Cardiac septum (tissue), 1 donor: ENCODE measurements at regions not wholly inside any gene's neighbourhood (a gene's known extent, or its start where the extent isn't known, plus 50 kb on each side); places are given as distances from the start of the nearest gene placed in this dataset.

ENCODE experiments used
- DNase-seq: peaks from one replicate; pipeline ENCODE4 v3.0.0-alpha.2; 2020; ENCODE audit warnings: low spot score
- intact Hi-C: fragments of 100-400 bp; cut with DNase I; formaldehyde crosslinking; loops from one replicate; pipeline ENCODE4 v1.14.0; 2022
- donor health status: DM: no; HTN: no; CAD: no.

DNA sequence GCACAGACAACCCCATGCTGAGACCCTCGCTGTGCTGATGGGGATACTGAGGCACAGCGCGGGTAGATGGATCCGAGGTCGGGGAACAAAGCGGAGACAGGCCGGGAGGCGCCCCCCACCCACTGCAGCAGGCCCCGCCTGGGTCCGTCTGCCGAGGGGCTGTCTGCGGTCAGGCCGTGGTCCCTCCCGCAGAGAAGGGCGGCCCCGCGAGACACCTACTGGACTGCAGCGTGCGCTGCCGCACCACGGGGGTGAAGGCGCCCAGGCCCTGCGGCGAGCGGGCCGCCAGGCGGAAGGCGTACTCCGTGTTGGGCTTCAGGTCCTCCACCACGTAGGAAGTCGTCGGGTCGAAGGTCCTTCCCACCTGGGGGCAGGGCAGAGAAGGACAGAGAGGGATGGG, 101.9 kb downstream of the PTPRS start:
- DNase-seq, result no peak

DNA sequence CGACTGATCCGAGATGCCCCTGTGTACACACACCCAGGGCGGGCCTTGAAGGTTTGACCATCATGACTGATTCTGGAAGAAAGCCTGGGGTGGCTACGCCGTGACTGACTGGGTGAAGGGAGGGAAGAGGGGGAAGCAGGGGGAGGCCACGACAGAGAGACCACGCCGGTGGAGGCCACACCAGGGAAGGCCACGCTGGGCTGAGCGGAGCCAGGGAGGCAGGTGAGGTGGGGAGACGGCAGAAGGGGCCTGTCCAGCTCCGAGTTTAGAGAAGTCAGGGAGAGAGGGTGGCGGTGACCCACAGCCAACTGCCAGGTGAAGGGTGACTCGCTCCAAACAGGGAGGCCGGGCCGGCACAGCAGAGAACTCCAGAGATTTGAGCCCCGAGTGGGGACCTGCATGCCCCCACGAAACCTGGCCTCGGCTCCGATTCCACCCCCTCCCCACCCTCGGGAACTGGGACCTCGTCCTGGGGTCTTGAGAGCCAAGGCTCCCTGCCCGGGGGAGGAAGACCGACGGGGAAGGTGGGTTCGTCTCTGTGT, 102.6 kb downstream of the PTPRS start:
- DNase-seq, result no peak
- intact Hi-C loops, result no loop called here

More for the DNA sequence above, 101.9 kb downstream of the PTPRS start:
- intact Hi-C loops, result no loop called here

DNA sequence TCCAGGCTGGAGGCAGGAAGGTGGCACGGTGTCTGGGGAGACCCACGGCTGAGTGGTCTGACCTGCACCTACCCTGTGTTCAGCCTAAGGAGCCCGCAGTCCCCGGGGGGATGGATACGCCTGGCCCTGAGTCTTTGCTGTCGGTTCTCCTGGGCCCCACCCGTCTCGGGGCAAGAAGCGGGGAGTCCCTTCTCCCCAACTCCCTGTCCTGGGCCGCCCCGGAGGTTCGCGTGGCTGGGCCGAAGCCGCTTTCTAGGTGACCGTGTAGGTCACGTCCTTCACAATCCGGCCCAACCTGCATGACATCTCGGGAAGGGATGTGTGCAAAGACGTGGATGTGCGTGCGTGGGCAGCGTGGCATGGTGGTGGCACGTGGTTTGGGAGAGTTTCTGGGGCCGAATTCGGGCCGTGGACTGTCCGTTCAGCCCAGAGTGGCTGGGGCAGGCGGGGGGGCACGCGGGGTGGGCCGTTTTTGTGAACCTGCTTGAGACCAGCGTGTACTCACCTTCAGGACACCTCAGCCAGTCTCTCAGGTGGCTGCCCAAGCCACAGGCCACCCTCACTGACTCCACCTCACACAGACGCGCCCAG, 103.3 kb downstream of the PTPRS start:
- DNase-seq, result no peak
- intact Hi-C loops, result no loop called here

DNA sequence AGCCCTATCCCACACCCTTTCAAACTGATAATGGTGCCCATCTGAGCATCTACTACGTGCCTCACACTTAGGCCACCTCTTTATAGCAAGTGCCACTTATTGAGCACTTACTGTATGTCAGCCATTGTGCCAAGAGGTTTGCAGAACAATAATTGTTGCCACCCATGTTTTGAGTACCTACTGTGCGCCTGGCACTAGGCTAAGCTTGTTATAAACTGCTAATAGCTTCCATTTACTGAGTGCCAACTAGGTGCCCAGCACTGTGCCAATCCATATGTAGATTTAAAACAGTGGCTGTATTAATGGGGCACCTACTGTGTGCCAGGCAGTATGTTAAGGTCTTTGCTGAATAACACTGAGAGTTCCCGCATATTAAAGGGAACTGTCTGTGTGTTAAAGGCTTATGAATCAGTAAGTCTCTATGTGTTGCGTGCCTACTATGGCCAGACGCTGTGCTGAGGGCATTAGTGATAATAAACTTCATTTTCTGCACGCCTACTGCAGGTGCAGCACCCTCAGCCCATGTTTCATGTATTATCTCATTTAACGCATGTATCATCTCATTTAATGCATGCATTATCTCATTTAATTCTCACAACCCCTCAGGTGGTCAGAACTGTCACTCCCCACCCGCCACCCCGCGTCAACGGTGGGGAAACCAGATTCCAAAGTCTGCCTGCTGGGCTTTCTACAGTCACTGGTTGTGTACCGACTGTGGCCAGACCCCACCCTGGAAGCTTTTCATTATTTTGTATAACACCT, 105.0 kb downstream of the PTPRS start:
- no peak for DNase-seq
- intact Hi-C loops, result no loop called here

DNA sequence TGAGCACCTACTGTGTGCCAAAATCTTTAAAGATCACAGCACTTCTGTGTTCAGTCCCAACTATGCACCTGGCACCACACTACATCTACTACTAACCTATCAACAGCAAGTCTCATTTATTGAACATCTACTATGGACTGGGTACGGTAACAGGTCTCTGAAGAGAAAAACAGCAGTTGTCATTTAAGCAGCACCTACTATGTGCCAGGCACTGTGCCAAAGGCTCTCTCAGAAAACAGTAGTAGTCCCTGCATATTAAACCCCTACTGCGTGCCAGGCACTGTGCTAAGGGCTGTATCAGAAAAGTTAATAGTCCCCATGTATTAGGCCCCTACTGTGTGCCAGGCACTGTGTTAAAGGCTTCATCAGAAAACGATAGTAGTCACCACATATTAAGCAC, 106.2 kb downstream of the PTPRS start:
- DNase-seq, result no peak
- intact Hi-C loops, result no loop called here

DNA sequence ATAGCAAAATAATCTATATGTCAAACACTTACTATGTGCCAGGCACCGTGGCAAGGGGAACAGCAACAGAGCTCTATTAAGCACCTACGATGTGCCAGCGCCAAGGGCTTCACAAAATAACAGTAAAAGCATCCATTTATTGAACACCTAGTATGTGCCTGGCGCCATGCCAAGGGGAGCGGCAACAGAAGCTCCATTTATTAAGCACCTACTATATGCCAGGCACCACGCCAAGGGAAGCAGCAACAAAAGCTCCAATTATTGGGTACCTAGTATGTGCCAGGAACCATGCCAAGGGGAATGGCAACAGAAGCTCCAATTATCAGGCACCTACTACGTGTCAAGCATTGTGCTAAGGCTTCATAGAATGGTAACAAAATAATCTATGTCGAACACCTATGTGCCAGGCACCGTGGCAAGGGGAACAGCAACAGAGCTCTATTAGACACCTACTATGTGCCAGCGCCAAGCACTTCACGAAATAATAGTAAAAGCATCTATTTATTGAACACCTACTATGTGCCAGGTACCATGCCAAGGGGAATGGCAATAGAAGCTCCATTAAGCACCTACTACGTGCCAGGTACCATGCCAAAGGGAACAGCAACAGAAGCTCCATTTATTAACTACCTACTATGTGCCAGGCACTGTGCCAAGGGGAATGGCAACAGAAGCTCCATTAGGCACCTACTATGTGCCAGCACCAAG, 107.7 kb downstream of the PTPRS start:
- DNase-seq, result no peak
- intact Hi-C loops, result no loop called here

DNA sequence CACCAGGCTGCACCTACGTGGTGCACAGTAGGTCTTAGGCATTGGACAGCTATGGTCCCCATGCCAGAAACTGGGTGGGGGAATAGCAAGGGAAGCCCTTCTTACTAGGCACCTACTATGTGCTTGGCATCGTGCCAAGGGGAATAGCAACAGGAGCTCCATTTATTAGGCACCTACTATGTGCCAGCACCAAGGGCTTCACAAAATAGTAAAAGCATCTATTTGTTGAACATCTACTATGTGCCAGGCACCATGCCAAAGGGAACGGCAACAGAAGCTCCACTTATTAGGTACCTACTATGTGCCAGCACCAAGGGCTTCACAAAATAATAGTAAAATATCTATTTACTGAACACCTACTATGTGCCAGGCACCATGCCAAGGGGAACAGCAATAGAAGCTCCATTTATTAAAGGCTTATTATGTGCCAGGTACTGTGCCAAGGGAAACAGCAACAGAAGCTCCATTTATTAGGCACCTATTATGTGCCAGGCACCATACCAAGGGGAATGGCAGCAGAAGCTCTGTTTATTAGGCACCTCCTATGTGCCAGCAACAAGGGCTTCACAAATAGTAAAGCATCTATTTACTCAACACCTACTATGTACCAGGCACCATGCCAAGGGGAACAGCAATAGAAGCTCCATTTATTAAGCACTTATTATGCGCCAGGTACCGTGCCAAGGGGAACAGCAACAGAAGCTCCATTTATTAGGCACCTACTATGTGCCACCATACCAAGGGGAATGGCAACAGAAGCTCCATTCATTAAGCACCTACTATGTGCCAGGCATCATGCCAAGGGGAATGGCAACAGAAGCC, 108.5 kb downstream of the PTPRS start:
- DNase-seq, result no peak

DNA sequence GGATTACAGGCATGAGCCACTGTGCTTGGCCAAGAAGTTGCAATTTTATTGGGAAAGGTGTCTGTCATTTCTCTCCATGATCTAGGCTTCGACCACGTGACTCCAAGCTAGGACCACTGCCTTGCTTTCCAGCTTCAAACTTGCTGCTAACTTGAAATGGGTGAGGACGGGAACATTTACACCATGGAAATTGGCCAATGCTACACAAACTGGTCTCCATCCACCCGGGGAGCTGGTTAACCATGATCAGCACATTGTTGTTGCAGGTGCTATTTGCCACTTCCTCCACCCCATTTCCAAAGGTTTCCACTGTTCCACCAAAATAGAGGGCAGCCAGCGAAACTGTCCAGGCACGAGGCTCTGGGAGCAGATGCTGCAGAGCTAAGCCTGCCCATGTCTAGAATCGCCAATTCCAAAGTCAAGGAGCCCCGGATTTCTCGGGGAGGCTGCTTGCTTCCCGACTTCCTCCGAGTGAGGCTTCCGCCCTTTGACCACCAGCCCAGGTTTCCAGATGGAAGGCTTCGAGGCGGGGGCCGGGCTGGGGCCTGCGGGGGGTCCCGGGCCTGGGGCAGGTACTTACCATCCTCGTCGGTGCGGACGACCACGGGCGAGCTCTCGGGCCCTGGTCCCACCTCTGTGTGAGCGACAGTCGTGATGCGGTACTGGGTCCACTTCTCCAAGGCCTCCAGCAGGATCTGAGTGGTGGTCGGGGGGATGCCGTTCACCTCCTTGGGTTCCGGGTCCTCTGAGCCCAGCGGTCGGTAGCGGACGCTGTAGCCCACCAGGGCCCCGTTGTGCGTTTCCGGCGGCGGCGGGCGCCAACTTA, 109.7 kb downstream of the PTPRS start:
- DNase-seq, result no peak
- intact Hi-C loops, result no loop called here

More for the DNA sequence above, 108.5 kb downstream of the PTPRS start:
- intact Hi-C loops, result no loop called here

DNA sequence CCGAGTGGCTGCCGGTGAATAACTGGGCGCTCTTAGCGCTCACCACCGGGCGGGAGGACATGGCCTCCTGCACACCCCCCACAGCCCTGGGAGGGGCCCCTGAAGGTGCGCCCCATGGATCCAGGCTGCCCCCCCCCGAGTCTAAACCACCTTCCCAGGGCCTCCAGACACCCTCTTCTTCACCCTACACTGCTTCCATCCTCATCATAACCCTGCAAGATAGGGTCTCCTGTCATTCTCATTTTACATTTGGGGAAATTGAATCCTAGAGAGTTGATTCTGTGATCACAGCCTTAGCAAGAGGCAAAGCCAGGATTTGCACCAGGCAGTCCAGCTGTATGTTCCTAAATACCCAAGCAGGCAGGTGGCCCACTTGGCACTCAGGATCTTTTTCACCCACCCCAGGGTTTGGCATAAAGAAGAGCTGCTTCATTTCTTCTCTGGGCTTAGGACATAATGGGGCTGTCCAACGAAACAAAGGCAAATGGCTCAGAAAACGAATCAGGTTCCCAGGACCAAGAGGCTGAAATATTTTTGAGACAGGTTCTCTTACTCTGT, 110.8 kb downstream of the PTPRS start:
- no peak for DNase-seq
- intact Hi-C loops, result no loop called here

DNA sequence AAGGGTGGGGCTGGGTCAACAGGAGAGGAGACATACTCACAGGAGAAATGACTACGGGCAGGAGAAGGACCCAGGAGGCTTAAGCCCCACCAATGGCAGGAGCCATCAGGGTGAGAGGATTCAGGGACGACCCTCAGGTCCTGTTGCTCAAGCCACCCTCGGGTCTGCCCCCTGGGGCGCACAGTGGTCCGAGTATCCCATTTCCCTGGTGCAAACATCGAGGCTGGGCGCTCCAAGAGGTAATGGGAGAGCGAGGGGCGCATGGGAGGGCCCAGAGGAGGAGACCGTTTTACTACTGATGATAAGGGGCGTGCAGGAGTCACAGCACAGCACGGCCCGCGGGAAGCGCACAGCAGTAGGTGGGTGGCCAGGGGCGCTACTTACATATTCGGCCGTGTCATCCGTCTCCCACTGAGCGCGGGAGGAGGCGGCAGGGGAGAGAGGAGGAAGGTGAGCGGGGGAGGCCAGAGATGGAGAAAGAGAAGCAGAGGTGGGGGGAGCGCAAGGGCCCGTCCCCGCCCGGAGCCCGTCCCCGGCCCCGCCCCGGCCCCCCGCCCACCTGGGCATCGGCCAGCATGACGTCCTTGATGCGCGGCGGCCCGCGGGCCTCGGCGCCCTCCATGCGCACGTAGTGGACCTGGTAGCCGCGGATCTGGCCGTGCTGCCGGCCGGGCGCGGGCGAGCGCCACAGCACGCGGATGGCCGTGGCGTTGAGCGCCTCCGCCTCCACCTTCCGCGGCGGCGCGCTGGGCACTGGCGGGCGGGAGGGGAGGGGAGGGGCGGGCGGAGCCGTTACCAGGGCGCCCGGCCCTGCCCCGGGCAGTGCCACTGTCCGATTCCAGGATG, 111.5 kb downstream of the PTPRS start:
- intact Hi-C loops, result no loop called here
- no peak for DNase-seq

DNA sequence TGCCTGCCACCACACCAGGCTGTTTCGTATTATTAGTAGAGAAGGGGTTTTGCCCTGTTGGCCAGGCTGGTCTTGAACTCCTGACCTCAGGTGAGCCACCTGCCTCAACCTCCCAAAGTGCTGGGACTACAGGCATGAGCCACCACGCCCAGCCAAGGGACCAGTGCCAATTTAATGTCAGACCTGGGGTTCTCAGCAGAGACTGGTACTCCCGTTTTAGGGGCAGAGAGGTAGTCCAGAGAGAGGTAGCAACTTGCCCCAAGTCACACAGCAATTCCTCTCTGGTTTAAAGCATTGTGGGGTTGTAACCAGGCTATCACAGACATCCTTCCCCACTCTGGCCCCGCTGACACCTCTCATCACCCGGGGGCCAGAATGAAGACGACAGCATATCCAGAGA, 112.1 kb downstream of the PTPRS start:
- intact Hi-C loops, result no loop called here
- no peak for DNase-seq

DNA sequence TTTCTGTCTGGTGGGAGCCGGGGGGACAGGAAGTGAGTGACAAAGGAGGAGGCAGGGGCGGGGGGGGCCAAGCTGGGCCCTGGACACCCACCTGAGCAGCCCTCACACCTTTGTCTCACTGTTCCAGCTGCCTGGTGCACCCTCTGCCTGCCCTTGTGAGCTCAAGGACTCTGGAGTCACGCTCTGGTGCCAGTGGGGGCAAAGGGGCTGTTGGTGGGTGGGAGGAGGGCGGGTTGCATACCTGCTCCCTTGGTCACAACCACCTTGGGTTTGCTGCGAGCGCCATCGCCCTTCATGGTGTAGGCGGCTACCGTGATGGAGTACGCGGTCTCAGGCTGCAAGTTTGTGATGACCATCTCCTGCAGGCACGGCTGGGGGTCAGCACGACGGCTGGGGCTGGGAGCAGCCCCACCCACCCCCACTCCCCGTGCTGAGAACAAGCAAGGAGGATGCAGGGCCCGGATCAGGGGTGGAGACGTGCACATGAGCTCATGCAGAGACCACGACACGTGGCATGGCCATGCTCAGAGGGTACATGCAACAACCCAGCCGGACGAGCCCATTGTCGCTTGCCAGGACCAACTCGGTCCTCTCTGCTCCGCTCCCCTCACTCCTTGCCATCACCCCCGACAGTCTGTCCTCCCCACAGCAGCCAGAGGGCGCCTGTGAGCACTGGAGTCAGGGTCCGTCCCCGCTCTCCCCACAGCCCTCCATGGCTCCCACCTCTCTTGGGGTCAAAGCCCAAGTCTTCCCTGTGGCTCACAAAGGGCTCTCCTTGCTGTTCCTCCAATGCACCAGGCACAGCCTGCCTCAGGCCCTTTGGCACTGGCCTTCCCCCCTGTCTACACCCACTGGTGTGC, 114.9 kb downstream of the PTPRS start:
- intact Hi-C loops, result no loop called here
- no peak for DNase-seq

DNA sequence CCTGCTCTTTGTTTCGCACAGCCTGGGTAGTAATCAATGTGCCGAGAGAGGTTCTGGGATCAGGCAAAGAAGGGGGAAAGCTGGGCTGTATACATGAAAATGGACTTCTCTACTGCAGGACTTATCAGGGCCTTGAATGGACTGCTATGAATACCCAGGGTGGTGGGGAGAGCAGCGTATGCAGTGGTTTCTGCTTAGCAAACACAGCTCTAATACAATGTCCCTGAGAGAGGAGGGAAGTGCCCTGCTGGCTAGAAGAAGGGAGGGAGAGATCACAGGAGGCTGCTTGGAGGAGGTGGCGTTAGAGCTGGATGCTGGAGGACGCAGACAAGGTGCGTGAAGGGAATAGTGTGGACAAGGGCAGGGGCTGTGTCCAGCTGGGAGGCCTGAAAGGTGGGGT, 116.1 kb downstream of the PTPRS start:
- intact Hi-C loops, result no loop called here

GRCh38 chr19:5222821-5223321, 117.7 kb downstream of the PTPRS start:
- intact Hi-C loops, result no loop called here
- no peak for DNase-seq

More for the DNA sequence above, 116.1 kb downstream of the PTPRS start:
- DNase-seq, result no peak

DNA sequence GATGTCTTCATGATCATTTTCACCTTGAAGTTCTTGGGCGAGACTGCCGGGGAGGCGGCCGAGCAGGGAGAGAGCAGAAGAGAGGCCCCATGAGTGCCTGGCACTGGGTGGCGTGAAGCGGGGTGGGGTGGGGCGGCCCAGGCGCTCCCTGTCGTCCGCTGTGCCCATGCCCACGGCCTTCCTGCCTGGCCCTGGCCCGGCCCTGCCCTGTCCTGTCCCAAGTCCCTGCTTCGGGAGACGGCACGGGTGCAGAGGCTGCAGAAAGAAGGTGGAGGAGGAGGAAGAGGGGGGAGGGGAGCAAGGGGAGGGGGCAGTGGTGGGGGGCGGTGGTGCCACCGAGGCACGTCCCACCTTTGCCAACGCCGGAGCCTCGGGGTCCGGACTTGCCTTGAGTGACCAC, 118.4 kb downstream of the PTPRS start:
- intact Hi-C loops, result no loop called here
- DNase-seq, result no peak

DNA sequence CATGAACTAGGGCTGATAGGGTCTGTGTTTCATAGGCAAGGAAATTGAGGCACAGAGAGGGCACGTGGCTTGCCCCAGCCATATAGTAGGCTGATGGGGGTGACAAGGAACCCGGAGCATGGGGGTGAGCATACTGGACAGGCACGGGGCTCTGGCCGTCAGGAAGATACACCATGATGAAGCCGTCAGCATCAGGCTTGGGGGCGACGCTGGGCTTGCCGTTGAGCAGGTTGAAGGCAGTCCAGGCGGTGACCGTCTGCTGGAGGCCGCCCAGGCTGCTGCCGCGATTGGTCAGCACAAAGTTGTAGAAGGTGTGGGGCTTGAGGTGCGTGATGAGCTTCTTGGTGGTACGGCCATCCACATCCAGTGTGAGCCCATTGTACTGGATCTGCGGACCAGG, 119.7 kb downstream of the PTPRS start:
- intact Hi-C loops, result no loop called here
- no peak for DNase-seq

GRCh38 chr19:5220361-5220760, 120.3 kb downstream of the PTPRS start:
- DNase-seq, result no peak
- intact Hi-C loops, result no loop called here
